ENCODE measurements at regions not wholly inside any gene's neighbourhood (a gene's known extent, or its start where the extent isn't known, plus 50 kb on each side); places are given as distances from the start of the nearest gene placed in this dataset.

DNA sequence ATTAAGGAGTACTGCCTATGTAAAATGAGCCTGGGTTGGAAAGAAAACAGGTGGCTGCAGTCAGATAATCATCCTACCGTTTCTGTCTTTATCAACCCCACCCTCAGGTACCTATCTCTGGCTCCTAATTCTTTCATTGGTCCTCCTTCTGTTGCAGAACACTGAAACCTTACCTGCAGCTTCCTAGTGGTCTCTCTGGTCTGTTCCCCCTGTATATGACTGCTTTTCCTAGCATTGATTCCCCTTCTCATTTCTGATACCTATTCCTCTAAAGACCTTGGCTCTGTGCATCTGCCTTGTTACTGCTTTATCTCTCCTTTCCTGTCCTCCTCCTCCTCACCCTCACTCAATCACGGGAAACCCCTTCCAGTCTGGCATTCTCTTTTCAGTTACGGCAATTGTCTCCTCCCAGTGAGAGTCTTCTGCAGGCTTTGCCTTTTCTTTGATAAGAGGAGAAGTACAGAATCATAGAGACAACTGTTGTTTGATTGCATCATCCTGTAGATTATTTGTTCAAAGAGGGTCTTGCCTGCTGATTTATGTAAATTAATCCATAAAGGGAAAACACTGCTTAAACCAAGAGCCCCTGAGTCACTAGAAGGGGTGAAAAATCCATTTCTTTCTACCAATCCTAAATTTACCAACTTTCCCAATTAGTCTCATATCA is 301.2 kb downstream of the AASDHPPT start:
- DNase-seq (ENCODE audit: low read depth, low spot score) (no peak), FAIRE-seq (no peak)
- intact Hi-C loops (cut with micrococcal nuclease) (no loop called here), dilution Hi-C loops (cut with MboI; ENCODE audit: extremely low pct_ligation_motif_present, low sequenced_read_pairs) (no loop called here)
- no peak overlapping the region for H2AFZ ChIP-seq (ENCODE audit: low read depth, low read length)
- H3K27me3 ChIP-seq (ENCODE audit: control insufficient read depth in 2 of 2, insufficient read depth in 2 of 2, low read length in 2 of 2): no peaks in the 10 kb centered on the region
- ChIA-PET POLR2A (no interaction called here), CTCF (no interaction called here)
- H3K4me2 ChIP-seq (ENCODE audit: insufficient read depth, low read length): no peak overlapping the region
- no peak for TF ChIP-seq EZH2 (IDR thresholded peaks at IDR 0.05; ENCODE audit: borderline replicate concordance, low read depth, low read length, severe bottlenecking)
- no peak for TF ChIP-seq FOS (IDR thresholded peaks at IDR 0.05; ENCODE audit: borderline replicate concordance, insufficient read depth, low read length)
- no peak for TF ChIP-seq MYC (IDR thresholded peaks at IDR 0.05; ENCODE audit: low read depth, low read length)
- no peak for TF ChIP-seq POLR2AphosphoS5 (IDR thresholded peaks at IDR 0.05; ENCODE audit: insufficient read depth, low read depth, low read length)
- TF ChIP-seq GATA2 (IDR thresholded peaks at IDR 0.05; ENCODE audit: insufficient read depth, insufficient read length, low read depth, low read length): no peak
- TF ChIP-seq, protein P1, sequence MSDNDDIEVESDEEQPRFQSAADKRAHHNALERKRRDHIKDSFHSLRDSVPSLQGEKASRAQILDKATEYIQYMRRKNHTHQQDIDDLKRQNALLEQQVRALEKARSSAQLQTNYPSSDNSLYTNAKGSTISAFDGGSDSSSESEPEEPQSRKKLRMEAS (IDR thresholded peaks at IDR 0.05; ENCODE audit: insufficient read depth, insufficient read length): no peak
- TF ChIP-seq, protein P2, sequence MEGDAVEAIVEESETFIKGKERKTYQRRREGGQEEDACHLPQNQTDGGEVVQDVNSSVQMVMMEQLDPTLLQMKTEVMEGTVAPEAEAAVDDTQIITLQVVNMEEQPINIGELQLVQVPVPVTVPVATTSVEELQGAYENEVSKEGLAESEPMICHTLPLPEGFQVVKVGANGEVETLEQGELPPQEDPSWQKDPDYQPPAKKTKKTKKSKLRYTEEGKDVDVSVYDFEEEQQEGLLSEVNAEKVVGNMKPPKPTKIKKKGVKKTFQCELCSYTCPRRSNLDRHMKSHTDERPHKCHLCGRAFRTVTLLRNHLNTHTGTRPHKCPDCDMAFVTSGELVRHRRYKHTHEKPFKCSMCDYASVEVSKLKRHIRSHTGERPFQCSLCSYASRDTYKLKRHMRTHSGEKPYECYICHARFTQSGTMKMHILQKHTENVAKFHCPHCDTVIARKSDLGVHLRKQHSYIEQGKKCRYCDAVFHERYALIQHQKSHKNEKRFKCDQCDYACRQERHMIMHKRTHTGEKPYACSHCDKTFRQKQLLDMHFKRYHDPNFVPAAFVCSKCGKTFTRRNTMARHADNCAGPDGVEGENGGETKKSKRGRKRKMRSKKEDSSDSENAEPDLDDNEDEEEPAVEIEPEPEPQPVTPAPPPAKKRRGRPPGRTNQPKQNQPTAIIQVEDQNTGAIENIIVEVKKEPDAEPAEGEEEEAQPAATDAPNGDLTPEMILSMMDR (IDR thresholded peaks at IDR 0.05; ENCODE audit: extremely low read depth in 1 of 2, insufficient read depth in 1 of 2, low read depth in 1 of 2, low read length in 2 of 2): no peak
- TF ChIP-seq JUN (IDR thresholded peaks at IDR 0.05; ENCODE audit: borderline replicate concordance, insufficient read depth, insufficient read length, low read depth): no peak
- TF ChIP-seq POLR2A (IDR thresholded peaks at IDR 0.05; ENCODE audit: low read depth, low read length): no peak
- no peaks in the 10 kb centered on the region for H4K20me1 ChIP-seq (replicated peaks; ENCODE audit: control insufficient read depth, extremely low read depth, insufficient read depth, low read length)
- no peak overlapping the region for H3K4me3 ChIP-seq (replicated peaks in 1 of 3; ENCODE audit: insufficient read depth in 1 of 3, low read depth in 1 of 3, low read length in 3 of 3)
- no peaks in the 10 kb centered on the region for H3K79me2 ChIP-seq (ENCODE audit: control insufficient read depth, insufficient read depth, low read length)
- no peaks in the 10 kb centered on the region for H3K4me1 ChIP-seq (ENCODE audit: control insufficient read depth, extremely low read depth, insufficient read depth, low read length)
- no peaks in the 10 kb centered on the region for H3K9me1 ChIP-seq (replicated peaks; ENCODE audit: control insufficient read depth, extremely low read depth, insufficient read depth, low read length)
- no peak overlapping the region for H3K9ac ChIP-seq (replicated peaks; ENCODE audit: extremely low read depth, insufficient read depth, low read length)
- H3K27ac ChIP-seq (ENCODE audit: insufficient read depth, low read depth, low read length): no peak overlapping the region
- H3K9me3 ChIP-seq (replicated peaks; ENCODE audit: control insufficient read depth, insufficient read depth, low read length): no peaks in the 10 kb centered on the region
- no peaks in the 10 kb centered on the region for H3K36me3 ChIP-seq (ENCODE audit: control insufficient read depth in 2 of 2, extremely low read depth in 1 of 2, insufficient read depth in 2 of 2, low read length in 2 of 2)
- BruUV-seq (replicated peaks): no TSS peak

Data from endothelial cell of umbilical vein (primary cell).